ENCODE measurements at regions not wholly inside any gene's neighbourhood (a gene's known extent, or its start where the extent isn't known, plus 50 kb on each side); places are given as distances from the start of the nearest gene placed in this dataset.

- DNase-seq, result peak; percentile 63
Measured at GRCh38 chr13:44191504-44192171, 182.0 kb upstream of the SERP2 start.

- no peak for DNase-seq
Measured at GRCh38 chr13:44193731-44194130, 179.9 kb upstream of the SERP2 start.

GRCh38 chr13:44195245-44195644 is 178.4 kb upstream of the SERP2 start:
- no peak for DNase-seq

- DNase-seq, result no peak
Measured at GRCh38 chr13:44196196-44196751, 177.3 kb upstream of the SERP2 start.

- DNase-seq, result no peak
Measured at GRCh38 chr13:44197791-44198770, 175.5 kb upstream of the SERP2 start.

GRCh38 chr13:44198826-44199225 is 174.8 kb upstream of the SERP2 start:
- DNase-seq, result no peak

GRCh38 chr13:44199627-44200207 is 173.9 kb upstream of the SERP2 start:
- DNase-seq, result no peak

- no peak for DNase-seq
Measured at GRCh38 chr13:44206434-44206833, 167.2 kb upstream of the SERP2 start.

GRCh38 chr13:44207476-44207875 is 166.1 kb upstream of the SERP2 start:
- no peak for DNase-seq

GRCh38 chr13:44210525-44210924 is 163.1 kb upstream of the SERP2 start:
- no peak for DNase-seq

- no peak for DNase-seq
Measured at GRCh38 chr13:44211286-44211685, 162.3 kb upstream of the SERP2 start.

GRCh38 chr13:44211704-44212346 is 161.8 kb upstream of the SERP2 start:
- no peak for DNase-seq

GRCh38 chr13:44212633-44213396 is 160.8 kb upstream of the SERP2 start:
- no peak for DNase-seq

GRCh38 chr13:44218501-44219240 is 155.0 kb upstream of the SERP2 start:
- DNase-seq, result no peak

GRCh38 chr13:44219577-44220548 is 153.8 kb upstream of the SERP2 start:
- DNase-seq, result no peak

GRCh38 chr13:44220948-44221347 is 152.7 kb upstream of the SERP2 start:
- no peak for DNase-seq

GRCh38 chr13:44221657-44222056 is 152.0 kb upstream of the SERP2 start:
- DNase-seq, result no peak

GRCh38 chr13:44223770-44224444 is 149.7 kb upstream of the SERP2 start:
- no peak for DNase-seq

GRCh38 chr13:44224450-44225149 is 149.0 kb upstream of the SERP2 start:
- no peak for DNase-seq

Measured in CD4-positive, alpha-beta T cell treated with Interleukin-17A for 1 hour (primary cell).